PC-3 (cell line): ENCODE measurements at regions not wholly inside any gene's neighbourhood (a gene's known extent, or its start where the extent isn't known, plus 50 kb on each side); places are given as distances from the start of the nearest gene placed in this dataset.

Source experiments
- ATAC-seq: fragments of 200-7000 bp; cut with Tn5 transposase; 2 replicates; pipeline ENCODE4 v1.9.1; 2020; ENCODE audit warnings: mild to moderate bottlenecking, moderate library complexity
- BruUV-seq: library from RNA; stranded (reverse); fragments of 400-500 nt; replicated peaks from 2 replicates; lab custom pipeline; 2021; lab: Mats Ljungman, UMichigan
- CTCF ChIA-PET: fragments of 300-600 bp; sonication (Branson Sonifier 250); formaldehyde crosslinking; loops from one replicate; lab custom pipeline; 2022; ENCODE audit warnings: antibody characterized with exemption; lab: Charles Lee
- POLR2A ChIA-PET: fragments of 300-600 bp; sonication (Branson Sonifier 250); formaldehyde crosslinking; loops from one replicate; lab custom pipeline; 2022; ENCODE audit warnings: antibody characterized with exemption; ENCODE audit not compliant: unreplicated experiment; lab: Charles Lee
- DNase-seq: peaks from one replicate; pipeline ENCODE4 v3.0.0-alpha.2; 2015
- H2AFZ ChIP-seq: fragments of 300-600 bp; sonication (generic); 2 replicates; pipeline ENCODE4 v1.6.0; 2016; ENCODE audit warnings: antibody characterized with exemption, low read length
- H3F3A ChIP-seq: fragments of 300-600 bp; sonication (generic); one replicate; pipeline ENCODE4 v1.6.0; 2017; ENCODE audit warnings: antibody characterized with exemption, low read length, control low read depth, mild to moderate bottlenecking; ENCODE audit not compliant: unreplicated experiment
- H3K27ac ChIP-seq: fragments of 300-600 bp; sonication (generic); 2 replicates; pipeline ENCODE4 v1.5.1; 2016; ENCODE audit warnings: mild to moderate bottlenecking, low read length
- H3K27me3 ChIP-seq: fragments of 300-600 bp; sonication (generic); 2 replicates; pipeline ENCODE4 v1.6.1; 2016; ENCODE audit warnings: low read length, mixed read lengths
- H3K36me3 ChIP-seq: fragments of 300-600 bp; sonication (generic); 2 replicates; pipeline ENCODE4 v1.6.1; 2016; ENCODE audit warnings: low read depth, mixed run types, low read length, mixed read lengths
- H3K4me1 ChIP-seq: fragments of 300-600 bp; sonication (generic); 2 replicates; pipeline ENCODE4 v1.5.1; 2016; ENCODE audit warnings: low read length; ENCODE audit not compliant: insufficient read depth
- H3K4me2 ChIP-seq: fragments of 300-600 bp; sonication (generic); 2 replicates; pipeline ENCODE4 v1.6.0; 2016; ENCODE audit warnings: low read length
- H3K4me3 ChIP-seq: fragments of 300-600 bp; sonication (generic); 2 replicates; pipeline ENCODE4 v1.5.1; 2016; ENCODE audit warnings: mild to moderate bottlenecking, low read length, mixed read lengths
- H3K79me2 ChIP-seq: fragments of 300-600 bp; sonication (generic); 2 replicates; pipeline ENCODE4 v1.6.1; 2017; ENCODE audit warnings: low read length, mixed read lengths
- H3K9ac ChIP-seq: fragments of 300-600 bp; sonication (generic); 2 replicates; pipeline ENCODE4 v1.6.0; 2016; ENCODE audit warnings: mild to moderate bottlenecking, low read length
- H3K9me2 ChIP-seq: fragments of 300-600 bp; sonication (generic); replicated peaks from 2 replicates; pipeline ENCODE4 v1.6.1; 2016; ENCODE audit warnings: mixed run types, low read length, mixed read lengths
- H3K9me3 ChIP-seq: fragments of 300-600 bp; sonication (generic); 2 replicates; pipeline ENCODE4 v1.6.1; 2016; ENCODE audit warnings: low read length, mixed read lengths
- H4K20me1 ChIP-seq: fragments of 300-600 bp; sonication (generic); 2 replicates; pipeline ENCODE4 v1.6.1; 2016; ENCODE audit warnings: low read length, mixed read lengths
- CTCF ChIP-seq: fragments of 300-600 bp; sonication (generic); conservative IDR thresholded peaks from 2 replicates; pipeline ENCODE4 v1.5.1; 2017; ENCODE audit warnings: antibody characterized with exemption, low read depth, mild to moderate bottlenecking, low read length
- EZH2 ChIP-seq: fragments of 300-600 bp; sonication (generic); IDR thresholded peaks from one replicate; pipeline ENCODE4 v1.6.1; 2017; ENCODE audit warnings: antibody characterized with exemption, mild to moderate bottlenecking, low read length; ENCODE audit not compliant: unreplicated experiment
- EZH2phosphoT487 ChIP-seq: fragments of 300-600 bp; sonication (generic); IDR thresholded peaks from 2 replicates; pipeline ENCODE4 v1.6.1; 2018; ENCODE audit warnings: mild to moderate bottlenecking, antibody characterized with exemption, low read length, borderline replicate concordance
- intact Hi-C: fragments of 100-400 bp; cut with micrococcal nuclease; formaldehyde crosslinking; loops from 2 replicates; pipeline ENCODE4 v1.9.0; 2023

DNA sequence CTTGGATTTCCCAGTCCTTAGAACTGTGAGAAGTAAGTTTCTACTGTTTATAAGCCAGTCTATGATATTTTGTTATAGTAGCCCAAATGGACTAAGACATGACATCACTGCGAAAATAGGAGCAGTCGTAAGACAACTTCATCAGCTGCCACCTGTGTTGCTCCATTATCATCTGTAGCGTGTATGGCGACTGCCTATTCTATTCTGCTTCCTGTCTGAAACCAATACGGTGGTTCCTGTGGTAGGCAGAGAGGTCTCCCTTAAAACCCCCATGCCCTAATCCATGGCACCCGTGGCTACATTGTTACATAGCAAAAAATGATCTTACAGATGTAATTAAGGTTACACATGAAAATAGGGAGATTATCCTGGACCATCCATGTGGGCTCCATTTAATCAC is 105.4 kb upstream of the FAT1 start:
- H3K9me3 ChIP-seq: no peaks in the 10 kb centered on the region
- no peak overlapping the region for H3K9ac ChIP-seq
- H3K4me1 ChIP-seq: no peaks in the 10 kb centered on the region
- no peaks in the 10 kb centered on the region for H4K20me1 ChIP-seq
- H3K79me2 ChIP-seq: no peaks in the 10 kb centered on the region
- H3K27me3 ChIP-seq: no peaks in the 10 kb centered on the region
- no TSS peak for BruUV-seq
- H2AFZ ChIP-seq: no peak overlapping the region
- H3K4me3 ChIP-seq: no peak overlapping the region
- DNase-seq: no peak
- H3K9me2 ChIP-seq: no peaks in the 10 kb centered on the region
- no peaks in the 10 kb centered on the region for H3F3A ChIP-seq
- no peak for ATAC-seq
- CTCF ChIA-PET: no interaction called here
- intact Hi-C loops: no loop called here
- POLR2A ChIA-PET: no interaction called here
- H3K27ac ChIP-seq: no peak overlapping the region
- H3K36me3 ChIP-seq: no peaks in the 10 kb centered on the region
- TF ChIP-seq EZH2phosphoT487 (no peak), EZH2 (no peak), CTCF (no peak)
- no peak overlapping the region for H3K4me2 ChIP-seq

DNA sequence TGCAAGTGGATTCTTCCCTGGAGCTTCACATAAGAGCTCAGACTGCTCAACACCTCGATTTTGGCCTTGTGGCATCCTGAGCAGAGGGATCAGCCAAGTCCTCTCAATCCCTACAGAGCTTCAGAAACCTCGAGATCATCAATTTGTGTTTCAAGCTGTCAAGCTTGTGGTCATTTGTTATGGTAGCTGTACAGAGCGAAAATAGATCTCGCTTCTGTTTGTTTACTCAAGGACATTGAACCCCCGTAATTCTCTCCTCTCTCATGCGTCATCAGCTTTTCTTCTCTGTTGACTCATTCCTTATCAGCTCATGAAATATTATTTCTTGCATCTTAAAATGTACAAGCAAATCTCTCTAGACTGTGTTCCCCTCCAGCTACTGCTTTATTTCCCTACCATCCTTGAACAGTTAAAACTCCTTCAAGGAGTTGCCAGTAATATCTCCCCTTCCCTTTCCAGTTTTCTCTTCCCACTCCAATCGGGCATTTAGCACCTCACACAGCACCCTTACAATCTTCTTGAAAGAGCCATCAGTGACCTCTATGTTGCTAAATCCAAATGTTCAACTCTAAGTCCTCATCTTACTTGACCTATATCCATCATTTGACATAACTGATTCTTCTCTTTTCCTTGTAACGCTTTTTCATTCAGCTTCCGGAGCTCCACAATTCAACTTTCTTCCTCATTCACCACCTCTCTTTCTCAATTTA is 106.2 kb upstream of the FAT1 start:
- intact Hi-C loops: no loop called here
- ChIA-PET CTCF (no interaction called here), POLR2A (interaction anchor here (0.7 kb wide), 1 partner anchor 104 kb away, joined by 3 read pairs; no protein-coding TSS in a partner anchor)
- no peak overlapping the region for H3K27ac ChIP-seq
- ATAC-seq (no peak), DNase-seq (peak; percentile 35)
- TF ChIP-seq CTCF (no peak), EZH2phosphoT487 (no peak), EZH2 (no peak)
- H3K79me2 ChIP-seq: no peaks in the 10 kb centered on the region
- no peak overlapping the region for H3K4me3 ChIP-seq
- no peak overlapping the region for H3K4me2 ChIP-seq
- no TSS peak for BruUV-seq
- H3K9ac ChIP-seq: no peak overlapping the region
- no peaks in the 10 kb centered on the region for H3K27me3 ChIP-seq
- no peaks in the 10 kb centered on the region for H3K36me3 ChIP-seq
- H3K4me1 ChIP-seq: no peaks in the 10 kb centered on the region
- H3K9me2 ChIP-seq: no peaks in the 10 kb centered on the region
- H4K20me1 ChIP-seq: no peaks in the 10 kb centered on the region
- H2AFZ ChIP-seq: no peak overlapping the region
- H3K9me3 ChIP-seq: no peaks in the 10 kb centered on the region
- H3F3A ChIP-seq: no peaks in the 10 kb centered on the region

GRCh38 chr4:186831574-186831973 is 107.9 kb upstream of the FAT1 start:
- H3K79me2 ChIP-seq: no peaks in the 10 kb centered on the region
- H4K20me1 ChIP-seq: no peaks in the 10 kb centered on the region
- no peaks in the 10 kb centered on the region for H3K9me3 ChIP-seq
- intact Hi-C loops: no loop called here
- no peak overlapping the region for H2AFZ ChIP-seq
- ATAC-seq (no peak), DNase-seq (peak; percentile 23)
- H3K27me3 ChIP-seq: no peaks in the 10 kb centered on the region
- H3K9ac ChIP-seq: no peak overlapping the region
- no peaks in the 10 kb centered on the region for H3F3A ChIP-seq
- ChIA-PET CTCF (interaction anchor here (0.6 kb wide), 1 partner anchor 174 kb away, joined by 3 read pairs; no protein-coding TSS in a partner anchor), POLR2A (no interaction called here)
- no peaks in the 10 kb centered on the region for H3K36me3 ChIP-seq
- H3K4me3 ChIP-seq: no peak overlapping the region
- H3K9me2 ChIP-seq: no peaks in the 10 kb centered on the region
- TF ChIP-seq EZH2 (no peak), CTCF (no peak), EZH2phosphoT487 (no peak)
- BruUV-seq: no TSS peak
- H3K4me2 ChIP-seq: no peak overlapping the region
- no peaks in the 10 kb centered on the region for H3K4me1 ChIP-seq
- H3K27ac ChIP-seq: no peak overlapping the region
